ENCODE measurements at regions not wholly inside any gene's neighbourhood (a gene's known extent, or its start where the extent isn't known, plus 50 kb on each side); places are given as distances from the start of the nearest gene placed in this dataset.
"Not testable (repeated sequence)": the region's sequence is repeated elsewhere in the genome, so short reads cannot be mapped to it uniquely, and the experiment has no call there.

GRCh38 chr4:26208237-26208994 is 112.4 kb upstream of the RBPJ start:
- DNase-seq (ENCODE audit: low read depth in 2 of 2), result no peak

- DNase-seq (ENCODE audit: low read depth in 2 of 2), result not testable (repeated sequence)
Observed at GRCh38 chr4:26209378-26209777, 111.4 kb upstream of the RBPJ start.

- DNase-seq (ENCODE audit: low read depth in 2 of 2), result no peak
Observed at GRCh38 chr4:26212528-26212927, 108.3 kb upstream of the RBPJ start.

GRCh38 chr4:26213317-26213716 is 107.5 kb upstream of the RBPJ start:
- no peak for DNase-seq (ENCODE audit: low read depth in 2 of 2)

GRCh38 chr4:26214994-26215393 is 105.8 kb upstream of the RBPJ start:
- no peak for DNase-seq (ENCODE audit: low read depth in 2 of 2)

GRCh38 chr4:26215725-26216124 is 105.1 kb upstream of the RBPJ start:
- no peak for DNase-seq (ENCODE audit: low read depth in 2 of 2)

GRCh38 chr4:26217481-26217880 is 103.3 kb upstream of the RBPJ start:
- no peak for DNase-seq (ENCODE audit: low read depth in 2 of 2)

GRCh38 chr4:26217961-26218676 is 102.7 kb upstream of the RBPJ start:
- no peak for DNase-seq (ENCODE audit: low read depth in 2 of 2)

- no peak for DNase-seq (ENCODE audit: low read depth in 2 of 2)
Observed at GRCh38 chr4:26218677-26219605, 101.9 kb upstream of the RBPJ start.

GRCh38 chr4:26220696-26221095 is 100.1 kb upstream of the RBPJ start:
- no peak for DNase-seq (ENCODE audit: low read depth in 2 of 2)

- DNase-seq (ENCODE audit: low read depth in 2 of 2), result no peak
Observed at GRCh38 chr4:26223155-26223554, 97.7 kb upstream of the RBPJ start.

- DNase-seq (ENCODE audit: low read depth in 2 of 2), result no peak
Observed at GRCh38 chr4:26226629-26227376, 94.0 kb upstream of the RBPJ start.

GRCh38 chr4:26227601-26228229 is 93.1 kb upstream of the RBPJ start:
- no peak for DNase-seq (ENCODE audit: low read depth in 2 of 2)

- DNase-seq (ENCODE audit: low read depth in 2 of 2), result no peak
Observed at GRCh38 chr4:26228883-26229282, 91.9 kb upstream of the RBPJ start.

- no peak for DNase-seq (ENCODE audit: low read depth in 2 of 2)
Observed at GRCh38 chr4:26229974-26230373, 90.8 kb upstream of the RBPJ start.

GRCh38 chr4:26233350-26233749 is 87.5 kb upstream of the RBPJ start:
- no peak for DNase-seq (ENCODE audit: low read depth in 2 of 2)

- no peak for DNase-seq (ENCODE audit: low read depth in 2 of 2)
Observed at GRCh38 chr4:26235500-26235899, 85.3 kb upstream of the RBPJ start.

GRCh38 chr4:26237916-26238315 is 82.9 kb upstream of the RBPJ start:
- DNase-seq (ENCODE audit: low read depth in 2 of 2), result no peak

GRCh38 chr4:26238426-26238777 is 82.4 kb upstream of the RBPJ start:
- DNase-seq (ENCODE audit: low read depth in 2 of 2), result no peak

GRCh38 chr4:26238778-26239679 is 81.8 kb upstream of the RBPJ start:
- no peak for DNase-seq (ENCODE audit: low read depth in 2 of 2)
